Activated naive CD4-positive, alpha-beta T cell treated with anti-CD3 and anti-CD28 coated beads, Interleukin-2, amount 50 U/mL, for 24 hours (primary cell): ENCODE measurements at regions not wholly inside any gene's neighbourhood (a gene's known extent, or its start where the extent isn't known, plus 50 kb on each side); places are given as distances from the start of the nearest gene placed in this dataset.

ENCODE experiments used
- H3K27ac Mint-ChIP-seq: one replicate; pipeline ENCODE4 v1.8.0; 2021; ENCODE audit warnings: mild to moderate bottlenecking, mixed read lengths
- H3K27me3 Mint-ChIP-seq: one replicate; pipeline ENCODE4 v1.8.0; 2021; ENCODE audit warnings: mixed read lengths
- H3K36me3 Mint-ChIP-seq: one replicate; pipeline ENCODE4 v1.8.0; 2021; ENCODE audit warnings: mixed read lengths
- H3K4me1 Mint-ChIP-seq: one replicate; pipeline ENCODE4 v1.8.0; 2021; ENCODE audit warnings: mixed read lengths
- H3K4me3 Mint-ChIP-seq: one replicate; pipeline ENCODE4 v1.8.0; 2021; ENCODE audit warnings: mild to moderate bottlenecking, mixed read lengths
- H3K9me3 Mint-ChIP-seq: one replicate; pipeline ENCODE4 v1.8.0; 2021; ENCODE audit warnings: mixed read lengths

GRCh38 chr1:191636345-191636744 is 521.9 kb upstream of the RGS18 start:
- Mint-ChIP-seq H3K27me3 (no peaks in the 10 kb centered on the region), H3K4me3 (no peak overlapping the region), H3K36me3 (no peaks in the 10 kb centered on the region), H3K4me1 (no peaks in the 10 kb centered on the region), H3K27ac (no peak overlapping the region), H3K9me3 (peaks cover 8% of the 10 kb centered on the region)

GRCh38 chr1:191641420-191642260 is 516.6 kb upstream of the RGS18 start:
- Mint-ChIP-seq H3K4me1 (no peaks in the 10 kb centered on the region), H3K9me3 (peaks cover 5% of the 10 kb centered on the region), H3K4me3 (no peak overlapping the region), H3K27me3 (no peaks in the 10 kb centered on the region), H3K36me3 (no peaks in the 10 kb centered on the region), H3K27ac (no peak overlapping the region)

- no peaks in the 10 kb centered on the region for H3K36me3 Mint-ChIP-seq
Observed at GRCh38 chr1:191643060-191643459, 515.2 kb upstream of the RGS18 start.

GRCh38 chr1:191648939-191649338 is 509.3 kb upstream of the RGS18 start:
- Mint-ChIP-seq H3K27ac (no peak overlapping the region), H3K36me3 (no peaks in the 10 kb centered on the region), H3K27me3 (no peaks in the 10 kb centered on the region), H3K4me1 (no peaks in the 10 kb centered on the region), H3K4me3 (no peak overlapping the region), H3K9me3 (peaks cover 9% of the 10 kb centered on the region)

More at GRCh38 chr1:191643060-191643459, 515.2 kb upstream of the RGS18 start:
- H3K9me3 Mint-ChIP-seq, result peaks cover 4% of the 10 kb centered on the region
- no peaks in the 10 kb centered on the region for H3K27me3 Mint-ChIP-seq
- no peak overlapping the region for H3K4me3 Mint-ChIP-seq
- no peaks in the 10 kb centered on the region for H3K4me1 Mint-ChIP-seq
- no peak overlapping the region for H3K27ac Mint-ChIP-seq

- H3K4me3 Mint-ChIP-seq, result no peak overlapping the region
- peaks cover 4% of the 10 kb centered on the region for H3K9me3 Mint-ChIP-seq
Observed at GRCh38 chr1:191662051-191662450, 496.2 kb upstream of the RGS18 start.

GRCh38 chr1:191662746-191663145 is 495.5 kb upstream of the RGS18 start:
- H3K27ac Mint-ChIP-seq, result no peak overlapping the region
- peaks cover 4% of the 10 kb centered on the region for H3K9me3 Mint-ChIP-seq
- no peaks in the 10 kb centered on the region for H3K27me3 Mint-ChIP-seq
- H3K4me1 Mint-ChIP-seq, result no peaks in the 10 kb centered on the region
- H3K4me3 Mint-ChIP-seq, result no peak overlapping the region
- no peaks in the 10 kb centered on the region for H3K36me3 Mint-ChIP-seq

More at GRCh38 chr1:191662051-191662450, 496.2 kb upstream of the RGS18 start:
- H3K36me3 Mint-ChIP-seq, result no peaks in the 10 kb centered on the region
- no peak overlapping the region for H3K27ac Mint-ChIP-seq
- no peaks in the 10 kb centered on the region for H3K4me1 Mint-ChIP-seq
- no peaks in the 10 kb centered on the region for H3K27me3 Mint-ChIP-seq

GRCh38 chr1:191668525-191668924 is 489.7 kb upstream of the RGS18 start:
- Mint-ChIP-seq H3K27ac (no peak overlapping the region), H3K4me1 (no peaks in the 10 kb centered on the region)

GRCh38 chr1:191669629-191670028 is 488.6 kb upstream of the RGS18 start:
- no peaks in the 10 kb centered on the region for H3K4me1 Mint-ChIP-seq
- no peaks in the 10 kb centered on the region for H3K36me3 Mint-ChIP-seq
- no peak overlapping the region for H3K4me3 Mint-ChIP-seq
- H3K9me3 Mint-ChIP-seq, result no peaks in the 10 kb centered on the region
- H3K27ac Mint-ChIP-seq, result no peak overlapping the region
- no peaks in the 10 kb centered on the region for H3K27me3 Mint-ChIP-seq

More at GRCh38 chr1:191668525-191668924, 489.7 kb upstream of the RGS18 start:
- no peaks in the 10 kb centered on the region for H3K9me3 Mint-ChIP-seq
- H3K4me3 Mint-ChIP-seq, result no peak overlapping the region
- H3K27me3 Mint-ChIP-seq, result no peaks in the 10 kb centered on the region
- no peaks in the 10 kb centered on the region for H3K36me3 Mint-ChIP-seq

GRCh38 chr1:191671236-191671635 is 487.0 kb upstream of the RGS18 start:
- H3K27me3 Mint-ChIP-seq, result no peaks in the 10 kb centered on the region

GRCh38 chr1:191674626-191675179 is 483.6 kb upstream of the RGS18 start:
- Mint-ChIP-seq H3K36me3 (no peaks in the 10 kb centered on the region), H3K4me3 (no peak overlapping the region), H3K27ac (no peak overlapping the region), H3K27me3 (no peaks in the 10 kb centered on the region), H3K4me1 (no peaks in the 10 kb centered on the region), H3K9me3 (peaks cover 2% of the 10 kb centered on the region)

More at GRCh38 chr1:191671236-191671635, 487.0 kb upstream of the RGS18 start:
- Mint-ChIP-seq H3K27ac (no peak overlapping the region), H3K36me3 (no peaks in the 10 kb centered on the region), H3K4me3 (no peak overlapping the region), H3K9me3 (no peaks in the 10 kb centered on the region), H3K4me1 (no peaks in the 10 kb centered on the region)

GRCh38 chr1:191675856-191676783 is 482.1 kb upstream of the RGS18 start:
- Mint-ChIP-seq H3K4me3 (no peak overlapping the region), H3K9me3 (peaks cover 9% of the 10 kb centered on the region), H3K27ac (no peak overlapping the region), H3K4me1 (no peaks in the 10 kb centered on the region), H3K36me3 (no peaks in the 10 kb centered on the region), H3K27me3 (no peaks in the 10 kb centered on the region)

- Mint-ChIP-seq H3K36me3 (no peaks in the 10 kb centered on the region), H3K4me3 (no peak overlapping the region), H3K27me3 (no peaks in the 10 kb centered on the region), H3K9me3 (no peaks in the 10 kb centered on the region), H3K27ac (no peak overlapping the region), H3K4me1 (no peaks in the 10 kb centered on the region)
Observed at GRCh38 chr1:191685669-191686068, 472.6 kb upstream of the RGS18 start.

GRCh38 chr1:191687721-191688120 is 470.5 kb upstream of the RGS18 start:
- H3K36me3 Mint-ChIP-seq, result no peaks in the 10 kb centered on the region
- no peak overlapping the region for H3K4me3 Mint-ChIP-seq
- no peaks in the 10 kb centered on the region for H3K27me3 Mint-ChIP-seq
- H3K27ac Mint-ChIP-seq, result no peak overlapping the region
- no peaks in the 10 kb centered on the region for H3K9me3 Mint-ChIP-seq
- H3K4me1 Mint-ChIP-seq, result no peaks in the 10 kb centered on the region

- H3K27ac Mint-ChIP-seq, result no peak overlapping the region
- H3K4me1 Mint-ChIP-seq, result no peaks in the 10 kb centered on the region
- no peaks in the 10 kb centered on the region for H3K27me3 Mint-ChIP-seq
- no peak overlapping the region for H3K4me3 Mint-ChIP-seq
- H3K36me3 Mint-ChIP-seq, result no peaks in the 10 kb centered on the region
- no peaks in the 10 kb centered on the region for H3K9me3 Mint-ChIP-seq
Observed at GRCh38 chr1:191690931-191691330, 467.3 kb upstream of the RGS18 start.

- H3K27me3 Mint-ChIP-seq, result no peaks in the 10 kb centered on the region
- no peaks in the 10 kb centered on the region for H3K36me3 Mint-ChIP-seq
Observed at GRCh38 chr1:191693797-191694196, 464.5 kb upstream of the RGS18 start.

More at GRCh38 chr1:191693797-191694196, 464.5 kb upstream of the RGS18 start:
- Mint-ChIP-seq H3K27ac (no peak overlapping the region), H3K4me3 (no peak overlapping the region), H3K9me3 (no peaks in the 10 kb centered on the region), H3K4me1 (no peaks in the 10 kb centered on the region)
